Hematopoietic multipotent progenitor cell treated with erythropoietin and hydrocortisone succinate and interleukin-3 and kit ligand, for 15 days (in vitro differentiated cells): ENCODE measurements at regions not wholly inside any gene's neighbourhood (a gene's known extent, or its start where the extent isn't known, plus 50 kb on each side); places are given as distances from the start of the nearest gene placed in this dataset.
"Not testable (repeated sequence)": the region's sequence is repeated elsewhere in the genome, so short reads cannot be mapped to it uniquely, and the experiment has no call there.

Source experiments
- DNase-seq: peaks from one replicate; pipeline ENCODE4 v3.0.0-alpha.2; 2015; ENCODE audit warnings: low spot score

DNA sequence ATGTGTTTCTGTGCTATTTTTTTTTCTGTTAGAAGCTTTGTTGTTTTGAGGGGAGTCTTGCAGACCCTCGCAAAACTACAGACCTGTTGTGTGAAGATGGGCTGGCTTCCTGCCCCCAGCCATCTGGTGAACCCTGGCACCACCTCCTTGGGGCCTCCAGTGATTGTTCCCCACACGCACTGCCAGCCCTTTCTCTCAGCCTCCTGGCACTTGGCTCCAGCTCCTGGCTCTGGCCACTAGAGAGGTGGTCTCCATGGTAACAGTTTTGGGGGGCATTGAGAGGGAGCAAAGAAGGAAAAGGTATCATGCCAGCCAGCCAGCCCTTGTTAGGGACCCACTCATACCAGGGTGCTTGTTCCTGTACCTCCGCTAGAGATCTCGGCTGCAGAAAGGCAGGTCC, 176.4 kb upstream of the RPH3A start:
- no peak for DNase-seq

GRCh38 chr12:112616469-112617152, 174.9 kb upstream of the RPH3A start:
- no peak for DNase-seq

GRCh38 chr12:112617153-112617505, 174.4 kb upstream of the RPH3A start:
- DNase-seq = no peak

DNA sequence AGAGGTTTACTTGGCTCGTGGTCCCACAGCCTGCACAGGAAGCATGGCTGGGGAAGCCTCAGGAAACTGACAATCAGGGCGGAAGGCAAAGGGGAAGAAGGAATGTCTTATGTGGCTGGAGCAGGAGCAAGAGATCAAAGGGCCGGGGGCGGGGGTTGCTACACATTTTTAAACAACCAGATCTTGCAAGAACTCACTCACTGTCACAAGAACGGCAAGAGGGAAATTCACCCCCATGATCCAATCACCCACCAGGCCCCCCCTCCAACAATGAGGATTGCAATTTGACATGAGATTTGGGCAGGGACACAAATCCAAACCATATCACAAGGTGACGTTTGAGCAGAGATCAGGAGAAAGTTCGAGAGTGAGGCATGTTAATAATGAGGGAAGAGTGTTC, 163.7 kb upstream of the RPH3A start:
- DNase-seq = no peak

DNA sequence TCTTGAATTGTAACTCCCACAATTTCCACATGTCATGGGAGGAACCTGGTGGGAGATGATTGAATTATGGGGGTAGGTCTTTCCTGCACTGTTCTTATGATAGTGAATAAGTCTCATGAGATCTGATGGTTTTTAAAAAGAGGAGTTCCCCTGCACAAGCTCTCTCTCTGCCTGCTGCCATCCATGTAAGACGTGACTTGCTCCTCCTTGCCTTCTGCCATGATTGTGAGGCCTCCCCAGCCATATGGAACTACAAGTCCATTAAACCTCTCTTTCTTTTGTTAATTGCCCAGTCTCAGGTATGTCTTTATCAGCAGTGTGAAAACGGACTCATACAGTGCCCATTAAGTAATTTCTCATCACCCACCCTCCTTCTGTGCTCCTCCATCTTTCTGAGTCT, 159.6 kb upstream of the RPH3A start:
- DNase-seq = not testable (repeated sequence)

DNA sequence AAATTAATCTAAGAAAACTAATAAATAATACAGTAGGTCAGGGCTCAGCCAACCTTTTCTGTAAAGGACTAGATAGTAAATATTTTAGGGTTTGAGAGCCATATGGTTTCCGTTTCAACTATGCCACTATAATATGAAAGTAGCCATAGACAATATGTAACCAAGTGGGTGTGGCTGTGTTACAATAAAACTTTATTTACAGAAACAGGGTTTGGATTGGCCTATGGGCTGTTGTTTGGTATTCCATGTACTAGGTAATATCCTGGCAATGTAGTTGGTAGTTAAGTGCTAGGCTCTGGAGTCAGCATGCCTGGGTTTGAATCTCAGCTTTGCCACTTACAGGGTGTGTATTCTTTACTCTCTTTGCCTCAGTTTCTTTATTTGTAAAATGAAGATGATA, 156.5 kb upstream of the RPH3A start:
- DNase-seq = no peak

- DNase-seq = no peak
Measured at GRCh38 chr12:112638420-112638819, 153.1 kb upstream of the RPH3A start.

- DNase-seq = no peak
Measured at GRCh38 chr12:112645586-112645985, 146.0 kb upstream of the RPH3A start.

GRCh38 chr12:112656141-112656540, 135.4 kb upstream of the RPH3A start:
- DNase-seq = no peak

DNA sequence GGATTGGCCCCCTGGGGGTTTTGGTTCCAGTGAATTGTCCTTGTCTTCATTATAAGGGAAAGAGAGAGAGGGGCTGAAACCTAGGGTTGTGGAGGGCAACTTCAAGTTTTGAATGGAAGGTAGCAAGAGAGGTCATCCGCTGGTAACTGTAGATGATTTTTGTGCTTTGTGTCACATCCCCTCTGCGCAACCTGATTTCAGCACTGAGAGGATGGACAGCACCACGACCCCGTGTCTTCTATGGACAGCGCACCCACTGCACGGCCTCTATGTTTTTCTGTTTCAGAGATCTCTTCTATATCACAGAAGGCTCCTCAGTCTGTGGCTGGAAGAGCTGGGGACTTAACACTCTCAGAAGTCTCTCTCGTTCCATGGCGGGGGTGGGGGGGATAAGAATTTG, 127.0 kb upstream of the RPH3A start:
- DNase-seq = no peak

DNA sequence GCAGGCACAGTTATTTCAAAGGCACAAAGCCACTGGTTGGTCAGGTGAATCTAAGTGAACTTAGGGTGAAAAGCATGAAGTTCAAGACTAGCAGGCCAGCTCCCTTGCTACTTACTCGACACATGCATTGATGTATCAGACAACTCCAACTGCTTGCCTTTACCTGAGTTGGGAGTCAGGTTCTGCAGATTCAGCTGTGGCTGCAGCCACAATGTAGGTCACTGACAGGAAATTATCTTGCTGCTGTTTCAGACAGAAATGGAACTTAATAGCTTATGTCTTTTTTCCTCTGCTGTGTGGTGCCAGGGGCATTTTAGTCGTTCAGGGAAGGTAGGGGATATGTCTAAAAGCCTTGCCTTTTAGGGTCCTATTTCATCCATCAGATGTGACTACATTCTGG, 125.6 kb upstream of the RPH3A start:
- DNase-seq = no peak

DNA sequence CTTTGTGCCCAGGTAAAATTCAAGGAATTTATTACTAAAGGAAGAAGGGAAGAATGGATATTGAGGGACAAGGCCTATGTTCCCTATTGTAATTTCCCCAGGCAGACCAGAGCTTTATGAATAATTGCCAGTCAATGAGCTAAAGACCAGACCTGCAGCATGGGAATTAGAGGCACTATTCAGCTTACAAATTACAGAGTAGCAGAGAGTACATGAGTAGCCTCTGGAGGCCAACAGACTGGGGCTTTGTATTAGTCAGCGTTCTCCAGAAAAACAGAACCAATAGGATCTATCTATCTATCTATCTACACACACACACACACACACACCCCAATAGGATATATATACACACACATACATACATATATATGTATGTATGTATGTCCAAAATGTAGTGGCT, 120.0 kb upstream of the RPH3A start:
- no peak for DNase-seq

- DNase-seq = no peak
Measured at GRCh38 chr12:112674539-112674938, 117.0 kb upstream of the RPH3A start.

DNA sequence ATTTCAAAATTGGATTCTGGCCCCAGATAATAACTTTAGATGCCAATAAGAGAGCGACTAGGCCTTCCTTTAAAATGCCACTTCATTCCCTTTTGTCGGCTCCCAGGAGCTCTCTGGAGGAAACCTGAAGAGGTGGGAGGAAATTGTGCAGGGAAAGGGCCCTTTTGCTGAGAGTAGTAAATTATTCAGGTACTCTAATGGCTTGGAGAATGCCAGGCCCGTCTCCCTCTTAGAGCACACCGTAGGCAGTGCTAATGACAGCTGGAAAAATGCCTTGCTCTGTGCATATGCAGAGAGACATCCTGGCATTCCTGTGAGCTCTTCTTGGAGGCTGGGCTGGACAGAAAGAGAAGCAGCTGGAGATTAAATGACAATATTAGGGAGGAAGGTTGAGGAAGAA, 115.0 kb upstream of the RPH3A start:
- DNase-seq = no peak

DNA sequence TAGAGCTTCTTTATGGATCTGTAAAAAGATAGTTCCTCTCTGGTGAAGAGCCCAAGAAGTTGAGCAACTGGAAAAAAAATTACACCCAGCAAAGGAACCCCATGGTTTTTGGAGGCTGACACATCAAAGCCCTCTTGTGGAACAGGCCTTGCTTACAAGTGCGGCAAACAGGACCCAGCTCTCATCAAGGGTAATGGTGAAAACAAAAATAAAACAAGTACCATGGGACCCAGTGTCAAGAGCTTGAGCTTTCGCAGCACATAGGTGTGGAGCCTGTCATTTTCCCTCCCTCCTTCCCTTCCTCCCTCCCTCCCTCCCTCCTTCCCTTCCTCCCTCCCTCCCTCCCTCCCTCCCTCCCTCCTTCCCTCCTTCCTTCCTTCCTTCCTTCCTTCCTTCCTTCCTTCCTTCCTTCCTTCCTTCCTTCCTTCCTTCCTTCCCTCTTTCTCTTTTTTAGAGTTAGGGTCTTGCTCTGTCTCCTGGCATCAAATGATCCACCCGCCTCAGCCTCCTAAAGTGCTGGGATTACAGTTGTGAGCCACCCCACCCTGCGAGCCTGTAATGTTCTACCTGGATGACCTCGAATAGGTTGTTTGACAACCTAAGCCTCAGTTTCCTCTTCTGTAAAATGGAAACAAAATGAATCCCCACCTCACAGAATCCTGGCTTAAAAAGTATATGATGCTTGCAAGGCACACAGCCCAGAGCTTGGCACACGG, 114.3 kb upstream of the RPH3A start:
- DNase-seq = no peak

DNA sequence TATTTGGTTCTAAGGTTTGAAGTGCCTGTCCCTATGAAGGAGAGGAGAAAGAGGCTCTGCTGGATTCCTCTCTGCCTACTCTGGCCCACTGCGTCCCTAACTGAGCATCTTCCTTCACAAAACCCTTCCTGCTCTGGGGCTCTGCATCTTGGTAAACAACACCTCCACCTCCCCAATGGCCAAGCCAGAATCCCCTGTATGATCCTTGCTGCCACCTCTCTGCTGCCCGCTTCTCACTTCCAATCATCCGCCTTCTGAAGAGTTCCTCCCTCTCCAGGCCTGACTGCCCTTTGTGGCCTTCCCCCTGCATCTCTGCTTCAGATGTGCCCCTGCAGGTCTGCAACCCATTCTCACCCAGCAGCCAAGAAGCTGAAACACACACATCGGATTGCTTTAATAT, 110.6 kb upstream of the RPH3A start:
- DNase-seq = no peak

GRCh38 chr12:112682586-112682985, 109.0 kb upstream of the RPH3A start:
- no peak for DNase-seq

DNA sequence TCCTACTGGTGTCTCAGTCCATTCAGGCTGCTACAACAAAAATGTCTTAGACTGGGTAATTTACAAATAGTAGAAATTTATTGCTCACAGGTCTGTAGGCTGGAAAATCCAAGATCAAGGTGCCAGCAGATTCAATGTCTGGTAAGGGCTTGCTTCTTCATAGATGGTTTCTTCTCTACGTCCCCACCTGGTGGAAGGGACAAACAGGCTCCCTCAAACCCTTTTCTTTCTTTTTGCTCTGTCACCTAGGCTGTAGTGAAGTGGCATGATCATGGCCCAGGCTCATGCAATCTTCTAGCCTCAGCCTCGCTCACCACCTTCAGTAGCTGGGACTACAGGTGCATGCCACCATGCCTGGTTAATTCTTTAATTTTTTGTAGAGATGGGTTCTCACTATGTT, 106.8 kb upstream of the RPH3A start:
- no peak for DNase-seq

DNA sequence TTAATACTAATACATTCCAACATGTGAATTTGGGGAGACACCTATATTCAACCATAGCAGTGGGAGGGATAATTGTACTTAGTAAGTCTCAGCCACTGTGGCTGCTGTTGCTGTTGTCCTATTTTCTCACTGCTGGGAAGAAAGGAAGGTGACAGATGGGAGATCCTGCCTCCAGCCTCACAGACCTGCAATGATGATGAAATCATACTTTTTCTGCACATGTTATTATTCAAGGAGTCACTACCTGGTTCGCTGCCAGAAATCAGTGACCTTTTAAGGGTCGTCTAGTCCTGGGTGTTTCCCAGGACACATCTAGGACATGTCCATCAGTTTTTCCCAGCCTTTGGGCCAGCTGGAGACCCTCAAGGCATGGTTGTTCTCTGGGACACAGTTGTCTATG, 106.2 kb upstream of the RPH3A start:
- DNase-seq = no peak

- no peak for DNase-seq
Measured at GRCh38 chr12:112686373-112686772, 105.2 kb upstream of the RPH3A start.

DNA sequence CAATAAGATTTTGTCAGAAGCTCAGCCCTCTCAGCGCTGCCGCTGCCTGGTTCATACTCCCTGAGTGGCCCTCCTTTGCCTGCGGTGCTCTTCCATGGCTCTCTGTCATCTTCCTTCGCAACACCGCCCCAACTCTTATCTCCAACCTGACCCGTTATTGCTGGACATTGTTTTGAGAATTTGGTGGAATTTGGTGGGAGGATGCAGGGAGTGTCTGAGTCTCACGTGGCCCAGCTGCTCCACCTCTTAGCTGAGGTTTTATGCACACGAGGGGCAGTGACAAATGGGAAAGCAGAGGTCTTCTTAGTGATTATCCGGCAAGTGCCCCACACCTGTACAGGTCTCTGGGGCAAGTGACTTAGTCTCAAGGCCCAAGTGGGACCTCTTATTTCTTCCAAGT, 97.5 kb upstream of the RPH3A start:
- DNase-seq = no peak

DNA sequence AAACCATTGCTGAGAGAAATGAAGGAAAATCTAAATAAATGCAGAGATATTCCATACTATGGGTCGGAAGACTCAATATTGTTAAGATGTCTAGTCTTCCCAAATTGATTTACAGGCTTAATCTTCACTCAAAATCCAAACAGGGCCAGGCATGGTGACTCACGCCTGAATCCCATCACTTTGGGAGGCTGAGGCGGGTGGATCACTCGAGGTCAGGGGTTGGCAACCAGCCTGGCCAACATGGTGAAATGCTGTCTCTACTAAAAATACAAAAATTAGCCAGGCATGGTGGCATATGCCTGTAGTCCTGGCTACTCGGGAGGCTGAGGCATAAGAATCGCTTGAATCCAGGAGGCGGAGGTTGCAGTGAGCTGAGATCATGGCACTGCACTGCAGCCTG, 94.1 kb upstream of the RPH3A start:
- DNase-seq = not testable (repeated sequence)

- DNase-seq = no peak
Measured at GRCh38 chr12:112705037-112705632, 86.4 kb upstream of the RPH3A start.

DNA sequence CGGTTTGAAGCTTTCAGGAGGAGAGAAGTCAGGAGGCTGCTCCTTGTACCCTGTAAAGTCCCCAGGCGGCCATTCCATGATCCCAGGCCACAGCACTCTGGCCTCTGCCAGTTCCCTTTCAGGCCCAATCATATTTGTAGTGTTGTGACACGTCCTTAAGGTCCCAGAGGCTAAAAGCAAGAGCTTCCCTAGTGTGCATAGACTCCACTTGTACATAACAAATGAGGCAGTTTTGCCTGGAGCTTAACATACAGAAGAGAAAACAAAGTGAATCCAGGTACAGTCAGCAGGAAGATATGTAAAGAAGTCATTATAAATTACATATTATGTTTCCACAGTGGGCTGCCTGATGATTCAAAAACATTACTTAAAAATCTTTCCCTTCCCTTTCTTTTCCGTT, 81.1 kb upstream of the RPH3A start:
- no peak for DNase-seq
